Suprapubic skin (tissue), 4 donors: ENCODE measurements at regions not wholly inside any gene's neighbourhood (a gene's known extent, or its start where the extent isn't known, plus 50 kb on each side); places are given as distances from the start of the nearest gene placed in this dataset.

Source experiments
- DNase-seq, 2 donors: peaks; one replicate each; pipeline ENCODE4 v3.0.0-alpha.2; 2019; ENCODE audit warnings: low spot score in 2 of 2
- H3K27ac ChIP-seq: fragments of 200-600 bp; sonication (generic); one replicate; pipeline ENCODE4 v1.5.1; 2019
- H3K27me3 ChIP-seq: fragments of 200-600 bp; sonication (generic); one replicate; pipeline ENCODE4 v1.5.1; 2019
- H3K36me3 ChIP-seq: fragments of 200-600 bp; sonication (generic); one replicate; pipeline ENCODE4 v1.5.1; 2019
- H3K4me1 ChIP-seq: fragments of 200-600 bp; sonication (generic); one replicate; pipeline ENCODE4 v1.5.1; 2019
- H3K4me3 ChIP-seq: fragments of 200-600 bp; sonication (generic); one replicate; pipeline ENCODE4 v1.5.1; 2019; ENCODE audit warnings: mild to moderate bottlenecking
- H3K9me3 ChIP-seq: fragments of 200-600 bp; sonication (generic); one replicate; pipeline ENCODE4 v1.5.1; 2019
- EP300 ChIP-seq: sonication (generic); formaldehyde crosslinking; IDR thresholded peaks from one replicate; pipeline ENCODE4 v1.6.1; 2017; ENCODE audit warnings: antibody characterized with exemption
- POLR2A ChIP-seq, 2 donors: fragments of 450-650 bp; IDR thresholded peaks; one replicate each; pipeline ENCODE4 v1.6.1; 2017; ENCODE audit warnings: antibody characterized with exemption in 2 of 2, mild to moderate bottlenecking in 2 of 2, moderate library complexity in 2 of 2
- POLR2AphosphoS5 ChIP-seq, 3 donors: sonication (generic); formaldehyde crosslinking; IDR thresholded peaks; one replicate each; pipeline ENCODE4 v1.6.1; 2017; ENCODE audit warnings: antibody characterized with exemption in 3 of 3
- WGBS: methylation state at CpG from one replicate; pipeline ENCODE4 v1.1.5; 2018; 5-methylcytosine and 5-hydroxymethylcytosine counted together
- TF ChIP-seq, protein P1 (sequence below), 2 donors: fragments of 200-600 bp in 1 of 2; fragments of 450-650 bp in 1 of 2; sonication (generic) in 1 of 2; IDR thresholded peaks; one replicate each; pipeline ENCODE4 v1.5.1; 2016 to 2019; ENCODE audit warnings: antibody characterized with exemption in 2 of 2, mild to moderate bottlenecking in 1 of 2, moderate library complexity in 1 of 2

DNA sequence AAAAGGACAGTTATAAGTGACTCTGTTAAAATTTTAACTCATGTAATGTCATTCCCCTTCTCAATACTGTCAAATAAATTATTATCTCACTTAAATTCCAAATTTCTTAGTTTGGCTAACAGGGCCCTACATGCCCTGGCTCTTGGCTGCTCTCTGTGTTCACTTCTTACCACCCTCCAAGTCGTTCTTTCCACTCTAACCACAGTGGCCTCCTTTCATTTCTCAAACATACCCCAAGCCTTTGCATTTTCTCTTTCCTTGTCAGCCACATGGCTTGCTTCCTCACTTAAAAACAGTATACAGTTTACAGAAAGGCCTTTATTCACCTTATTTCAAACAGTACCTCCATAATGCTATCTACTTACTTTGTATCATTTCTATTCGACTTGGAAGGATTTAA lies 737.1 kb upstream of the ZWINT start:
- H3K4me1 ChIP-seq, result no peaks in the 10 kb centered on the region
- 57% methylated on average over 2 of the region's 2 CpGs for WGBS
- no peak for DNase-seq
- H3K36me3 ChIP-seq, result no peaks in the 10 kb centered on the region
- H3K27me3 ChIP-seq, result no peaks in the 10 kb centered on the region
- H3K27ac ChIP-seq, result no peak overlapping the region
- H3K9me3 ChIP-seq, result peaks cover 5% of the 10 kb centered on the region
- H3K4me3 ChIP-seq, result no peak overlapping the region
- TF ChIP-seq, protein P1, sequence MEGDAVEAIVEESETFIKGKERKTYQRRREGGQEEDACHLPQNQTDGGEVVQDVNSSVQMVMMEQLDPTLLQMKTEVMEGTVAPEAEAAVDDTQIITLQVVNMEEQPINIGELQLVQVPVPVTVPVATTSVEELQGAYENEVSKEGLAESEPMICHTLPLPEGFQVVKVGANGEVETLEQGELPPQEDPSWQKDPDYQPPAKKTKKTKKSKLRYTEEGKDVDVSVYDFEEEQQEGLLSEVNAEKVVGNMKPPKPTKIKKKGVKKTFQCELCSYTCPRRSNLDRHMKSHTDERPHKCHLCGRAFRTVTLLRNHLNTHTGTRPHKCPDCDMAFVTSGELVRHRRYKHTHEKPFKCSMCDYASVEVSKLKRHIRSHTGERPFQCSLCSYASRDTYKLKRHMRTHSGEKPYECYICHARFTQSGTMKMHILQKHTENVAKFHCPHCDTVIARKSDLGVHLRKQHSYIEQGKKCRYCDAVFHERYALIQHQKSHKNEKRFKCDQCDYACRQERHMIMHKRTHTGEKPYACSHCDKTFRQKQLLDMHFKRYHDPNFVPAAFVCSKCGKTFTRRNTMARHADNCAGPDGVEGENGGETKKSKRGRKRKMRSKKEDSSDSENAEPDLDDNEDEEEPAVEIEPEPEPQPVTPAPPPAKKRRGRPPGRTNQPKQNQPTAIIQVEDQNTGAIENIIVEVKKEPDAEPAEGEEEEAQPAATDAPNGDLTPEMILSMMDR (IDR thresholded peaks at IDR 0.05), result no peak
- no peak for TF ChIP-seq POLR2AphosphoS5 (IDR thresholded peaks at IDR 0.05)
- TF ChIP-seq POLR2A (IDR thresholded peaks at IDR 0.05), result no peak
- TF ChIP-seq EP300, result no peak

DNA sequence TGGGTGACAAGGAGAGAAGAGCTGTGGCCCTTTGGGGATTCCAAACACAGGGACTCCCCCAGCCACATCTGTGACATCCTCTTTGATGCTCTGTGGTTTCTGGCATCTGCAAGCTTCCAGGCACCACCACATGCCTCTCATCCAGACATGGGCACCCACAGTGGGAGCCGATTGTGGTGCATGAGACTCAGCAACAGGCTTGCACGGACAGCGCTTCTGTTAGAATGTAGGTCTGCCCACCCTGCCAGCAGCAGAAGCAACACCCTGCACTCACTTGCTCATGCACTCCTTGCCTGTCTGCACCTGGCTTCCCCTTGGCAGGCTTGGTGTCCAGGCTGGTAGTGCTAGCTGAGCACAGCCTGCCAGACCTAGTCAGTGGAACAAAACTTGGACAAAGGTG lies 735.0 kb upstream of the ZWINT start:
- H3K27me3 ChIP-seq, result no peaks in the 10 kb centered on the region
- H3K36me3 ChIP-seq, result no peaks in the 10 kb centered on the region
- no peak overlapping the region for H3K27ac ChIP-seq
- WGBS, result no CpG with 5 or more reads among the region's 3 CpGs
- H3K4me1 ChIP-seq, result no peaks in the 10 kb centered on the region
- peaks cover 5% of the 10 kb centered on the region for H3K9me3 ChIP-seq
- H3K4me3 ChIP-seq, result no peak overlapping the region
- no peak for DNase-seq
- TF ChIP-seq, protein P1 (IDR thresholded peaks at IDR 0.05), result no peak
- TF ChIP-seq EP300 (no peak), POLR2AphosphoS5 (IDR thresholded peaks at IDR 0.05) (no peak), POLR2A (IDR thresholded peaks at IDR 0.05) (no peak)

DNA sequence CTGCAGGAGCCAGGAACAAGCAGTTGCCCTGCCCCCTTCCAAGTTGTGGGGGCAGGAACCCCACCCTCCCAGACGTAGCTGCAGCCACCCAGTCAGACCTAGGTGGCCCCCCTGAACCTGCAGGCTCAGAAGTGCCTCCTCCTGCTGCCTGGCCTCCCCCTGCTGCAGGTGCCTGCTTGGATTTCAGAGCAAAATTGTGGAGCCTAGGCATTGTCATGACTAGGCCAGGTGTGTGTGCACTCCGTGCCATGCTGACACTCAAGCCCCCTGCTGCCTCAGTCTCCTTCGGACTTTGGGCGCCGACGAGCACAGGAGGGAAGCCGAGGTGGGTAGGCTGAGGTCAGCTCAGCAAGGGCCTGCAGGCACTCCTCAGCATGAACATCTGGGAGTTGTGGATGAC lies 733.9 kb upstream of the ZWINT start:
- no peaks in the 10 kb centered on the region for H3K4me1 ChIP-seq
- WGBS, result 83% methylated on average over 6 of the region's 7 CpGs
- no peaks in the 10 kb centered on the region for H3K27me3 ChIP-seq
- peak in 1 of 2 donors; percentile 48 for DNase-seq
- no peaks in the 10 kb centered on the region for H3K36me3 ChIP-seq
- H3K4me3 ChIP-seq, result no peak overlapping the region
- H3K27ac ChIP-seq, result no peak overlapping the region
- no peak for TF ChIP-seq POLR2AphosphoS5 (IDR thresholded peaks at IDR 0.05)
- TF ChIP-seq POLR2A (IDR thresholded peaks at IDR 0.05), result no peak
- TF ChIP-seq, protein P1 (IDR thresholded peaks at IDR 0.05), result no peak
- no peak for TF ChIP-seq EP300
- H3K9me3 ChIP-seq, result peaks cover 5% of the 10 kb centered on the region

DNA sequence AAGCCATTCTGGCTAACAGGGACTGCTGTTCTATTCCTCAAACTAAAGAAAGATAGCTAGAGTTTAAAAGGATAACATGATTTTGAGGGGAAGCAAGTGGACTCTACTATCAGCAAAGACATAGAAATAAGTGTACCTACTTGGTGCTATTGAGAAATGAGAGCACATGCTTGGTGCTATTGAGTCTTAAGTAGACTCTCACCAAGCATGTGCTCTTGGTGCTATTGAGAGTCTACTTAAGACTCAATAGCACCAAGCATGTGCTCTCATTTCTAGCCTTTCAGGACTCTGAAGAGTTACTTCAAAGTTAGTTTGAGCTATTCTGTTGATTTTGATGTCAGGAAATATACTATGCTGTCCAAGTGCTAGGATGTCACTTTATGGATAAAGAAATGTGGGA lies 733.0 kb upstream of the ZWINT start:
- H3K4me3 ChIP-seq, result no peak overlapping the region
- H3K27ac ChIP-seq, result no peak overlapping the region
- no peak for DNase-seq
- H3K27me3 ChIP-seq, result no peaks in the 10 kb centered on the region
- TF ChIP-seq POLR2AphosphoS5 (IDR thresholded peaks at IDR 0.05) (no peak), EP300 (no peak), POLR2A (IDR thresholded peaks at IDR 0.05) (no peak)
- TF ChIP-seq, protein P1 (IDR thresholded peaks at IDR 0.05), result no peak
- no peaks in the 10 kb centered on the region for H3K36me3 ChIP-seq
- no peaks in the 10 kb centered on the region for H3K4me1 ChIP-seq
- peaks cover 5% of the 10 kb centered on the region for H3K9me3 ChIP-seq

DNA sequence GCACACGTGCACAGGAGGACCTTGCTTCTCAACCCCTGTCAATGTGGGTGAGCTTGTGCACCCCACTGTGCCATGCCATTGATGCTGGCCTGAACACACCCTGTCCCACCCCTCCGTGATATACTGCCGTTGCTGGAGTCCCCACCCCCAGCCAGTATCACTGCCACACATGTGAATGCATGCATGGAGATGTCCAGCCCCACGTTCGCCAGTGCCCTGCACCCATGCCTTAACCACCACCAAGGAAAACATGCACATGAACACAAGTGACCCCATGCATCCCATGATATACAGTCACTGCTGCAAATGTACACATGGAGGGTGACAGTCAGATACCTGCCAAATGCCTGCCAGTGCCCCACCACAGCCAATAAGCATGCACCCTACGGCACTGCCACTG lies 692.5 kb upstream of the ZWINT start:
- H3K27me3 ChIP-seq, result no peaks in the 10 kb centered on the region
- H3K36me3 ChIP-seq, result no peaks in the 10 kb centered on the region
- no peak for DNase-seq
- no peak for TF ChIP-seq POLR2AphosphoS5 (IDR thresholded peaks at IDR 0.05)
- no peak for TF ChIP-seq EP300
- TF ChIP-seq, protein P1 (IDR thresholded peaks at IDR 0.05), result no peak
- TF ChIP-seq POLR2A (IDR thresholded peaks at IDR 0.05), result no peak
- H3K4me1 ChIP-seq, result no peaks in the 10 kb centered on the region
- no peak overlapping the region for H3K27ac ChIP-seq
- H3K4me3 ChIP-seq, result no peak overlapping the region
- 97% methylated on average over 5 of the region's 6 CpGs for WGBS
- peaks cover 5% of the 10 kb centered on the region for H3K9me3 ChIP-seq
